Globus pallidus (tissue), 1 donor: ENCODE measurements at regions not wholly inside any gene's neighbourhood (a gene's known extent, or its start where the extent isn't known, plus 50 kb on each side); places are given as distances from the start of the nearest gene placed in this dataset.
"Not testable (repeated sequence)": the region's sequence is repeated elsewhere in the genome, so short reads cannot be mapped to it uniquely, and the experiment has no call there.

ENCODE experiments used
- DNase-seq: peaks from one replicate; pipeline ENCODE4 v3.0.0-alpha.2; 2015; ENCODE audit warnings: low spot score

DNA sequence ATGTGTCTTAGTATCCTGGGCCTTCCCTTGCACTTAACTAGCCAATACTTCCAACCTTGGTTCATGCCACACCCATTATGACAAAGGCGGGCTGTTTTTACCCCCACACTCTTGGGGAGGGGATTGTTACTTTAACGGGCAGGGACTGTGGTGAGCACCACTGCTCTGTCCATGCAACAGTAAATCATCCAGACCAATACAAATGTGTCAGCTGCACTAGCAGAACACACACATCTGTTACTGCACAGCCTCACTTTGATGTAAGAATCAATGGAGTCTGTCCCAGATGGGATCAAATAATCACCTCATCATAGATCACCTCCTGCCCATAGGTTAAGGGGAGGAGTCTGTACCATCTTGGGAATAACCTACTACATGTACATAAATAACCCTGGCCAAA, 58.1 kb downstream of the NPAP1 start:
- DNase-seq = no peak

DNA sequence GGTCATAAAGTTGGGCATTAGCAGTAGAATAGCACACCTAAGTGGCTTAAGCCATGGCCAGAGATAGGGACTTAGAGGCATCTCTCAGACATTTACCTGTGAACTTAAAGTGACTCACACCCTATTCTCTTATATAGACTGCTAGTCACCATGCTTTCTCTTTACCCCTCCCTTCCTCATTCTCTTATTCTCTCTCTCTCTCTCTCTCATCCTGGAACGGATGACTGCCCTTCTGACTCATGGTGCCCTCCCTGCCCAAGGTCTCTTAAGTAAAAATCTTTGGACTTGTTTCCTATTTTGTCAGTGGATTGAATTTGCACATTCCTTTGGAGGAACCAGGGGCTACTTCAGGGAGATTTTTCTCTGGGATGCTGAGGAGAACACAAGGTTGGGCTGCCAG, 58.8 kb downstream of the NPAP1 start:
- DNase-seq = no peak

DNA sequence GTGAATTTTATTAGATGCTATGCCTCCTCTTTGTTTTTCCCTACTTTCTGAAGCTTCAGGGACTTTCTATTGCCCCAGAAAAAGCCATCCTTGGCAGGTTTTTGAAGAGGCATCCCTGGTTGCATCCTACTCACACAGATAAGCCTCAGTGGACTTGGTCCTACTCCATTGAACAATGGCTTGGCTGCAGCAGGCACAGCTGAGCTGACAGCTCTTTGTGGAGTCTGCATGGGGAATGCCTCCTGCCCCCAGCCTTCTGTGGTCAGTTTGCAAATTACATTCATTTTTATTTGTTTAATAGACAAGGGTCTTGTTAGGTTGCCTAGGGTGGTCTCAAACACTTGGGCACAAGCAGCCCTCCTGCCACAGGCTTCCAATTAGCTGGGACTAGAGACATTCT, 69.7 kb downstream of the NPAP1 start:
- DNase-seq = no peak

DNA sequence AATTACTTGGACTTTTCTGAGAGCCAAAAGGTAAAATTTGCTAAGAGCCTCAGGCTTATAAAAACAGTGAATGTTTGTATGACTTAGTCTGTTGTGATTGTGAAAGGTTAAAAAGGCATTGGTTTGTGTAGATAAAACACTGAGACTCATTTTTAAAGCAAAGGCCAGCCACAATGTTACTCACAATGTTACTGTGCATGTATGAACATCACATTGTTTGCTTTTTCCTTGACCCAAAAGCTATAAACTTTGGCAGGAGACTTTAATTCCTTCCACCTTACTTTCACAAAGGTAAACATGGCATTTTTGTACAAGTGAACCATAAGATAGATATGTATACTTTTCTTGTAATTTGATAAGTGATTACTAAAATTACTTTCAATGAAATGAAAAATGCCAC, 70.5 kb downstream of the NPAP1 start:
- no peak for DNase-seq

DNA sequence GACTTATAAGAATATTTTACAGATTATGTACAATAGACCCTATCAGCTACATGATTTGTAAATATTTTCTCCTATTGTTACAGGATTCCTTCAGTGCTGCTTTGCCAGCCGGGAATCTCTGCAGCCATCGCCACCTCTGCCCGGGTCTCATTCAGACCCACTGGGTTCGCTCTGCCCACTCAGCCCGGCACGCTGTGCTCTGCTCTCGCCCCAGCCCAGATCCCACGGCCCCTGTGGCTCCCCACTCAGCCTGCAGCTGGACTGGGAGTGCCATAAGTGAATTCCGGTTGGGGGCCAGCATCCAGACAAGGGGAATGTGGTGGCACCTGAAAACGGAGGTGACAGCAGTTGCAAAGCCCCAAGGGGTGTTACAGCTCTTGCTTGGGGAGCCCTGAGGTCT, 71.8 kb downstream of the NPAP1 start:
- no peak for DNase-seq

DNA sequence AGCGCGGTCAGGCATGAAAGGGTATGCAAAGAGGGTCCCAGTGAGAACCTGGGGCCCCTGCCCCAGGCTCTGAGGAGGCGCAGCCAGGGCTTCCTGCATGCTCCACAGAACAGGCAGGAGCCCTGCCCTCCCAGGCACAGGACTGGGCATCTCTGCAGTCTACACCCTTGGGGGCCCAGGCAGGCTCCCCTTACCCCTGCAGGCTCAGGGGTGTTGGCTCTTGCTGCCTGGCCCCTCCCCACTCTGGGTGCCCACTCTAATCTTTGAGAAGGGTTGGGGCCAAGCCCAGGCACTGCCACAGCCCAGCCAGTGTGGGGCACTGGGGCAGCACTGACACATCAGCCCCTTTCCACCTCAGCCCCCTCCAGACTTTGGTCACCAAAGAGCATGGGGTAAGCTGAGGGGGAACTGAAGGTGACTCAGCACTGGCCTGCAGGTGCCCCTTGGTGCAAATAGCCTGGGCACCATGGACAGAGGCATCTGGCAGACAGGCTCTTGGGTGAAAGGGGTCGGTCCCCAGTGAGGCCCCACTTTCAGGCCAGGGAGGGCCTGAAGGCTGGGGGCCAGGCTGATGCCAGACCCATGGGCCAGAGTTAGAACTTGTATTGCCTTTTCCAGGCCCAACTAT, 73.4 kb downstream of the NPAP1 start:
- no peak for DNase-seq

DNA sequence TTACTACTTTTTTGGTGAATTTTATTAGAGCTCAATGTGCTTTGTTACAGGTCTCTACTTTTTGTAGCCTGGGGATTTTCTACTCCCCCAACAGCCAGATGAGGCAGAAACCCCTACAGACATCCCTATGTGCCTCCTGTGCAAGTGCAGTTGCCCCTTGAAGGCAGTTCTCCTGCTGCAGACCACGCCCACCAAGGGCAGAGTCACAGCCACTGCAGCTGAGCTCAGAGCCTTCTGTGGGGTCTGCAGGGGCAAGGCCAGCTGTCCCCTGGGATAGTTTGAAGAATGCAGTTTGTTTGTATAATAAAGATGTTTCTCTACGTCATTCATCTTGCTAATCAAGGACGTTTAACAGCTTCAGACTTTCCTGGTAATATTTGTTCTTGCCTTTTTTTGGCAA, 76.8 kb downstream of the NPAP1 start:
- DNase-seq = no peak

DNA sequence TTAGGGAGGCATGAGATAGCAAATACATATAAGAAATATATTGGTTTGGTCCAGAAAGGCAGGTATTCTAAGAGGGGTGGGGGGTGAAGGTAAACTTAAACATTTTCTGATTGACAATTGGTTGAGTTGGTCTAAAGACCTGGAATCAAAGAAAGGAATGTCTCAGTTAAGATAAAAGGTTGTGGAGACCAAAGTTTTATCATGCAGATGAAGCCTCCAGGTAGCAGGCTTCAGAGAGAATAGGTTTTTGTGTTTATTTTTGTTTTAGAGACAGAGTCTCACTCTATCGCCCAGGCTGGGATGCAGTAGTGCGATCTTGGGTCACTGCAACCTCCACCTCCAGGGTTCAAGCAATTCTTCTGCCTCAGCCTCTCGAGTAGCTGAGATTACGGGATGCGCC, 80.5 kb downstream of the NPAP1 start:
- DNase-seq = no peak

DNA sequence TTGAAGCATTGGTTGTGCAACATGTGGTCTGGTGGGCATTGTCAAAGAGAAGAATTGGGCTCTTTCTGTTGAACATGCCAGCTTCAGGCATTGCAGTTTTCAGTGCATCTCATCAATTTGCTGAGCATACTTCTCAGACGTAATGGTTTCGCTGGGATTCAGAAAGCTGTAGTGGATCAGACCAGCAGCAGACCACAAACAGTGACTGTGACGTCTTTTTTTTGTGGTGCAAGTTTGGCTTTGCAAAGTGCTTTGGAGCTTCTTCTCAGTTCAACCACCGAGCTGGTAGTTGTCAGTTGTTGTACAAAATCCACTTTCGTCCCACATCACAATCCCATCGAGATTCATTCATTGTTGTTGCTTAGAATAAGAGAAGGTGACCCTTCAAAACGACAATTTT, 84.5 kb downstream of the NPAP1 start:
- DNase-seq = no peak

DNA sequence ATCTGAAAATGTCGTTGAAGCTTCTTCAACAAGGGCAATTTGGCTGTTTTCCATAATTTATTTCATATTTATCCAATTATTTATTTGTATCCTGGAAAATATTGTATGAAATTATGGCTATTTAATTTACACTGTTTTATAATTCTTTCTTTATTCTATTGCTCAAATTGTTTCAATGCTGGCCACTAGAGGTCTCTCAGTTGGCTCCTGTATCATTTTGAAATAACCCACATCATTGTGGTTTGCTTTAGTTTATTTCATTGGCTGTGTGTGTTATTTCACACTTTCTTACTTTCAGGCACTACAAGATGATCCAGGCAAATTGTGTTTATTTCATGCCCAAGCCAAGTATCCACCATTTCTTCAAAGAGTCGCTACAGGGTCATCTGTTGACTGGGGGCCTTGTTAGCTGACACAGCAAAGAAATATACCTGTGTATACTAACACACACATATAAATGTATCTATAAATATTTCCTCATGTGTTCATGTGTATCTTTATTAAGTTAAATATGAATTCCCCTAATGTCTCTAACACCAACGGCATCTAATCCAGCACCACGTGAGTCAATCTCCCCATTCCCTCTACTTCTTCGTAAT, 86.2 kb downstream of the NPAP1 start:
- DNase-seq = no peak

DNA sequence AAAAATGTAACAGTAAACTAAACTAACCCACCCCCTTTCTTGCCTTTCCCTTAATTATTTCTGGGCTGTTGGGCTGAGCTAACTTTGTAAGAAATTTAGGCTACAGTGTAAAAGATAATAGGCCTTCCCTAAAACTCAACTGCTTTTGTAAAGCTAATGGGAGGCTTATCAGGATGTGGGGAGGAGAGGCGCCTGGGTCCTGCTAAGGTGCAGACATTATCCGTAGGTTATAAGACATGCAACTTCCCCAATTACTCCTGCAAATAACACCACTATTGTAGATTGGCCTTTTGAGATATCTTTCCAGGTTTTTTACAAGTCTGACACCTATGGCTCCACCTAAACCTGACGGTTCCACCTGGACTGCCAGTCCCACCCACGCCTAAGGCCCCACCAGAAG, 88.3 kb downstream of the NPAP1 start:
- DNase-seq = no peak

DNA sequence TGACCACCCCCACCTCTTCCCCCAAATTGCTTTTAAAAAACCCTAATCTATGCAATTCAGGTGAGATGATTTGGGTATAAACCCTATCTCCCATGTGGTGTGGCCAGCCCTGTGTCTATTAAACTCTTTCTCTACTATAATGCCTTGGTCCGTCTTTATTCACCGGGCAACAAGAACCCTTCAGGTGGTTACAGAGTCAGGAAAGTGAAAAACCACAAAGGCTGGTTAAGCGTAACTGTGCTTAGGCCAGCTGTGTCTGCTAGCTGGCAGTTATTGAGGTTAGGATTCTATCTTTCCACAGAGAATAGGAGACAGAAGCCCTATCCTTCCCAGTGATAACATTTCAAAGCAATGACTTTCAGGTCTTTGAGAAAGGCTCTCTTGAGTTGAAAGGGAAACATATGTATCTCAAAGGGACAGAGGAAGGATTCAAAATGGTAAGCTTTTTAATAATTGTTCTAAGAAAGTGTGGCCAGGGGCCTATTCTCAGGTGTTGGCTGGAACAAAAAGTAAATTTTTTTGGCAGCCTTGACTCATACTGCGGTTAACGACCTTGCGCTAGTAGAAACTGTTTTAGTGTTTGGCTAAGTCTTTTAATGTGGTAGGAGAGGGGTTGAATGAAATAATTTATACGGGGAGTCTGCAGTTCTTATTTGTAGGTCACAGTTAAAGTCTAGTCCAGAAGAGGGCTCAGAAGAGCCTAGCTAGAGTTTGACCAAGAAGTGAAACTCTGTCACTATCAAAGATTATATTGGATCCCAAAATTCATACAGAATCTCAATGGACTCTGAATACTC, 89.0 kb downstream of the NPAP1 start:
- DNase-seq = no peak

DNA sequence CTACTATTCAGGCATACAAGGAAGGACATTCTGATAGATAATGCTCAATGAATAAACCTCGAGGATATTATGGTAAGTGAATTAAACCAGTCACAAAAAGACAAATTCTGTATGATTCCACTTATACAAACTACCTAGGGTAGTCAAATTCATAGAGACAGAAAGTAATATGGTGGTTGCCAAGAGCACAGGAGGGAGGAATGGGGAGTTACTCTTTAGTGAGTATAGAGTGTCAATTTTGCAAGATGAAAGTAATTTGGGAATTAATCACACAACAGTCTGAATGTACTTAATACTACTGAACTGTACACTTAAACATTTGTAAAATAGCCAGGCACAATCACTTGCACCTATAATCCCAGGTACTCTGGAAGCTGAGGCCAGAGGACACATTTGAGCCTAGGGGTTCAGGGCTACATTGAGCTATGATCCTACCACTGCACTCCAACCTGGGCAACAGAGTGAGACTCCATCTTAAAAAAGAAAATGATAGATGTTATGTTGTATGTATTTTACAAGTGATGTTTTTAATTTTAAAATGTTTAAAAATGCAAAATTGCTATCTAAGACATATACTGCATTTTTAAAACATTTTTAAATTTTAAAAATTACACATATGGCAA, 91.0 kb downstream of the NPAP1 start:
- DNase-seq = no peak

DNA sequence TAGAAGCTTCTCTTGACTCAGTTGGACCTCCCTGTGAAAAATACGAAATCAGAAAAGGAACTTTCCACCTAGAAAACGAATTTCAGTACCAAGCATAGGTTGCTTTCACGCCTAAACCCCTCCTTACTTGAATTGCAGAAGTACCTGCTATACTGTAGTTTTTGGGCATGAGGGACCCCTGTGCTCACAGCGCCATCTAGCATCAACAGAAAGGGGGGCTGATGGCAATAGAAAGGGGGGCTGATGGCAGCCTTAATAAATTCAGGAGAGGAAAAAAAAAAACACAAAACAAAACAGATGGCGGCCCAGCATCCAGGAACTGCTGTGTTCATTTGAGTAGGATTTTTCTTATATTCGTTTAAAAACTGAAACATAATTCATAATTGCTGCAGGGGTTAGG, 96.7 kb downstream of the NPAP1 start:
- no peak for DNase-seq

DNA sequence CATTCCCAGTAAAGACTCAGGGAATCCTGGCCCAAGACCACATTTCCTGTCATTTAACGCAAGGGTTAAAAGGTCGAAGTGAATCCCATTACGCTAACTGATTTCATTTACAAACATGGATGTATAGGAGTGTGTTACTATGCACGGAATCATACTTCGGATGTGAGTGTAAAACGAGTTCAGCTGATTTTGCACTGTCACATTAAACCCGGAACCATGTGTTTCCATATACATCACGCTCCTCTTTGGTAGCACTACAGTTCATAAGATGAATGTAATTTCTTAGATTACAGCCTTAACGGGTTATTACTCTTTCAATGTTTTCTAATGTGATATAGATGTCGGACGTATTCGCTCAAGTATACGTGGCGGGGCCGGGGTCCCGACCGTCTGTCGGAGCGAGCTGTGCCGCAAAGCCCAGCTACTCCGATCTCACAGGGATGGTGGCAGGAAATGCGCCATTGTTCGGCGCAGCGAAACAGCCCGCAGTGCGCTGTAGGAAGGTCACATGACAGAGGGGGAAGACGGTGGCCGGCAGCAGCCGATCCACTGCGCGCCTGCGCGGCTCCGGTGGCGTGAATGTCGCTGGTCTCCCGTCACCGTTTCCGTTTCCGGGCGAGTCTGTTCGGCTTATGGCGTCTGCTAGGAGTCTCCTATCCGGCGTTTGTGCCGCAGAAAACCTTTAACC, 97.3 kb downstream of the NPAP1 start:
- DNase-seq = peak; percentile 61

DNA sequence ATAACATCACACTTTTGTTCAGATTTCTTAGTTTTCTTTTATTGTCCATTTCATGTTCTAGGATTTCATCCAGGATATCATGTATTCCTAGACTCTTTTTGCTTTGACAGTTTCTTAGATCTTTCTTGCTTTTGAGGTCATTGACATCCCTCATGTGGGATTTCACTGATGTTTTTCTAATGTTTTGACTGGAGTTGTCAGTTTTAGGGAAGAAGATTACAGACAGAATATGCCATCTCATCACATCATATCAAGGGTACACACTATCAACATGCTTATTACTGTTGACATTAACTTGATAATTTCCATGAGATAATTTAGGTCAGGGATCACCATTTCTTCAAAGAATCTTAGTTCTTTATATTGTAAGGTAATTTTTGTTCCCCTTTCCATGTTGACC, 101.7 kb downstream of the NPAP1 start:
- DNase-seq = no peak

DNA sequence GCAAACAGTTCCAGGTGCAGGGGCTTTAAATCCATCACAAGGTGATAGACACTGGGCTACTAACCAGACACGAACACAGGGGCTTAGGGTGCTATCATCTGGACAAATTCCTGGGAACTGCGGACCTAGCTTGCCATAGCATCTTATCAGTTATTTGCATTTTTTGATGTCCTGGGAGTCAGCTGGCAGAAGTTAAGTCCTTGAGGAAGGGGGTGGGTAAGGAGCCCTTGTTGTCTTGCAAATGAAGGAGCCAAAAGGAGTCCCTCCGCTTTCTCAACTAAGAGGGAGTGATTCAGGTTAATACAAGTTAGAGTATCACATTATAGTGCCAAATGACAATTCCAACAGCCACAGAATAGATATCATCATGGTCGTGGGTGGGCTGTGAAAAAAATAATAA, 108.9 kb downstream of the NPAP1 start:
- no peak for DNase-seq

DNA sequence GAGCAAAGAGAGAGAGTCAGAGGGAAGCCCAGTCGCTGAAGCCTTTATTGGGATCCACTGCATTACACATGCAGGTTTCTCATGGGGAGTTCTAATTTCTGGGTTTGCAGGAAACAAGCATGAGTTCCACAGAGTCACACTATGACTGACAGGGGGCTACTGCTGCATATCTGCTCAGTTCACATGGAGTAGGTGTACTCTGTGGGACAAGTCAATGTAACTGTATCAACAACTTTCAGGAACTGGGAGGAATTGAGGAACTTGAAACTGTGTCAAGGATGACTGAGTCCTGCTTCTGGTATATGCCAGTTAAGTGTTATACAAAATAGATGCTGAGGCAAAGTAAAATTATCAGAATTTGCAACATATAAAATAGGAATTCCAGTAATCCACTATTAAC, 110.8 kb downstream of the NPAP1 start:
- DNase-seq = no peak

DNA sequence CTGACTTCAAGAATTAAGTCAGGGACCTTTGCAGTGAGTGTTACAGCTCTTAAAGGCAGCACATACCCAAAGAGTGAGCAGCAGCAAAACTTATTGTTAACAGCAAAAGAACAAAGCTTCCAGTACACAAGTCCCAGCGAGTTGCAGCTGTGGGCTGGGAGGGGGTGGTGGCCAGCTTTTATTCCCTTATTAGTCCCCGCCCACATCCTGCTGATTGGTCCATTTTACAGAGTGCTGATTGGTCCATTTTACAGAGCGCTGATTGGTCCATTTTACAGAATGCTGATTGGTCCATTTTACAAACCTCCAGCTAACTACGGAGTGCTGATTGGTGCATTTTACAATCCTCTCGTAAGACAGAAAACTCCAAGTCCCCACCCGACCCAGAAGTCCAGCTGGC, 127.0 kb downstream of the NPAP1 start:
- not testable (repeated sequence) for DNase-seq

DNA sequence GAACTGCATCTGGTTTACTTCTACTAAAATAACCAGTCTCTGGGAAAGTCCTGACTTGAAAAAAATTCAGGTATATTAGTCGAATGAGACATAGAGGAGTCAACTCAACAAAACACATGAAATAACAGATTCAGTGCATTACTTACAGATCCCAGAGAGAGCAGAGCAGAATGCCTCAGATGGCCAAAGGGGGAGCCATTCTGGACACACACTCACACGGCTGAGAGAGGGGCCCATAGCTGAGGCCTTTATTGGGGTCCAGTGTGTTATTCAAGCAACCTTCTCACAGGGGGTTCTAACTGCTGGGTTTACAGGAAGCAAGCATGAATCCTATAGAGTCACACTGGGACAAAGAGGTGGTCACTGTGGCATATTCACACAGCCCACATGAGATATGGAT, 135.1 kb upstream of the SNRPN start:
- DNase-seq = no peak

DNA sequence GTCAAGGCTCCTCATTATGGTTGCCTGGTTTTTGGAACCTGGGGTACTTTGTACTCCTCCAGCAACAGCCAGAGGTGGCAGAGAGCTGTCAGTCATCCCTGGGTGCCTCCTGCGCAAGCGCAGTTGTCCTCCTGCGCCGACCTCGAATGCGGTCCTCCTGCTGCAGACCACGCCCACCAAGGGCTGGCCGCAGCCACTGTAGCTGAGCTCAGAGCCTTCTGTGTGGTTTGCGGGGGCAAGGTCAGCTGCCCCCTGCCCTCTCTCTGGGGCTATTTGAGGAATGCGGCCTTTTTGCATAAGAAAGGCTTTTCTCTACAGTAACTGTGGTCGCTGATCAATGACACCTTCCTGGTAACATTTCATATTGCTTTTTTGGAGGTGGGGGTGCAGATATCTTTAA, 131.3 kb upstream of the SNRPN start:
- DNase-seq = peak; percentile 35

DNA sequence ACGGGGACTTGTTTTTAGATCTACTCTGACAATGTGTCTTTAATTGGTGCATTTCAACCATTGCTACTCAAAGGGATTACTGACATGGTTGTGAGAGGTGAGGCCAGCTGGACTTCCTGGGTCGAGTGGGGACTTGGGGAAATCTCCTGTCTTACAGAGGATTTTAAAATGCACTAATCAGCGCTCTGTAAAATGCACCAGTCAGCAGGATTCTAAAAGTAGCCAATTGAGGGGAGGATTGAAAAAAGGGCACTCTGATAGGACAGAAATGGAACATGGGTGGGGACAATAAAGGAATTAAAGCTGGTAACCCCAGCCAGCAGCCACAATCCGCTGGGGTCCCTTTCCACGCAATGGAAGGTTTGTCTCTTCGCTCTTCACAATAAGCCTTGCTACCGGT, 122.5 kb upstream of the SNRPN start:
- DNase-seq = no peak

DNA sequence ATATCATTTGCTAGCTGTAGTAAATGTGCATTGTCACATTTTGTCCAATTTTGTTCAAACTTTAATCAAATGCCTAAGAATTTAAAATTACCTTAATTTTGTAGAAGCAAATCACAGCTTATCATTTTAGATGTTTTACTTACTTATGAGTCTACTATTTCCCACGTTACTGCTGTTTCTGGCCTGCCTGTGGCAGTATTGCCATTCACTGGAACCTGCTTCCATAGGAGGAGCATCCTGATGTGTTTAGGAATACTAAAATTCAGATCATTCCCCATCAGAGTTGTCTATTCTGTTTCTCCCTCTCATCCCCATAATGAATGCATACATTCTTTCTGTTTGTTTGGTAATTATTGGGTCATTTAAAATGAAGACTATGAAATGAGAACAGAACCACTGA, 119.5 kb upstream of the SNRPN start:
- no peak for DNase-seq
